Femur (tissue), 1 donor: ENCODE measurements at regions not wholly inside any gene's neighbourhood (a gene's known extent, or its start where the extent isn't known, plus 50 kb on each side); places are given as distances from the start of the nearest gene placed in this dataset.

Source experiments
- DNase-seq: peaks from one replicate; pipeline ENCODE4 v3.0.0-alpha.2; 2017

GRCh38 chr2:152861349-152861942 lies 143.0 kb downstream of the ARL6IP6 start:
- DNase-seq: no peak

GRCh38 chr2:152858594-152859265 lies 140.3 kb downstream of the ARL6IP6 start:
- DNase-seq: no peak

GRCh38 chr2:152846697-152847470 lies 128.5 kb downstream of the ARL6IP6 start:
- no peak for DNase-seq

GRCh38 chr2:152835674-152836073 lies 117.3 kb downstream of the ARL6IP6 start:
- DNase-seq: no peak

GRCh38 chr2:152827944-152828343 lies 109.5 kb downstream of the ARL6IP6 start:
- no peak for DNase-seq

- DNase-seq: no peak
These were observed 108.3 kb downstream of the ARL6IP6 start for GRCh38 chr2:152826581-152827279.

GRCh38 chr2:152825834-152826233 lies 107.4 kb downstream of the ARL6IP6 start:
- no peak for DNase-seq

GRCh38 chr2:152823905-152824304 lies 105.5 kb downstream of the ARL6IP6 start:
- no peak for DNase-seq

GRCh38 chr2:152822676-152823075 lies 104.3 kb downstream of the ARL6IP6 start:
- no peak for DNase-seq

- no peak for DNase-seq
These were observed 101.6 kb downstream of the ARL6IP6 start for GRCh38 chr2:152820048-152820447.

- DNase-seq: no peak
These were observed 97.3 kb downstream of the ARL6IP6 start for GRCh38 chr2:152815634-152816257.

GRCh38 chr2:152814475-152815030 lies 96.1 kb downstream of the ARL6IP6 start:
- no peak for DNase-seq

GRCh38 chr2:152813351-152813750 lies 94.9 kb downstream of the ARL6IP6 start:
- DNase-seq: no peak
